Body of pancreas (tissue), 4 donors: ENCODE measurements at regions not wholly inside any gene's neighbourhood (a gene's known extent, or its start where the extent isn't known, plus 50 kb on each side); places are given as distances from the start of the nearest gene placed in this dataset.

ENCODE experiments used
- ATAC-seq: fragments of 150-250 bp; one replicate; pipeline ENCODE4 v1.9.1; 2016
- DNase-seq, 4 donors: peaks; one replicate each; pipeline ENCODE4 v3.0.0-alpha.2; 2019
- H3K27ac ChIP-seq, 4 donors: fragments of 200-600 bp; sonication (generic); 1 replicate in 3 of 4; 2 replicates in 1 of 4; pipeline versions ENCODE4 v1.5.1 to v1.6.1; 2016 to 2019; ENCODE audit warnings: mild to moderate bottlenecking in 1 of 4, mixed read lengths in 1 of 4, moderate library complexity in 1 of 4
- H3K27me3 ChIP-seq, 2 donors: fragments of 200-600 bp; sonication (generic); one replicate each; pipeline ENCODE4 v1.6.0; 2016; ENCODE audit warnings: mild to moderate bottlenecking in 1 of 2
- H3K36me3 ChIP-seq, 2 donors: fragments of 200-600 bp; sonication (generic); replicated peaks in 1 of 2; 2 replicates each; pipeline ENCODE4 v1.5.1; 2016; ENCODE audit warnings: low read depth in 2 of 2; ENCODE audit not compliant: insufficient read depth in 1 of 2
- H3K4me1 ChIP-seq: fragments of 200-600 bp; sonication (generic); one replicate; pipeline ENCODE4 v1.6.0; 2016
- H3K4me3 ChIP-seq, 2 donors: fragments of 200-600 bp; sonication (generic); 1 replicate in 1 of 2; 2 replicates in 1 of 2; pipeline ENCODE4 v1.5.1; 2016 to 2019
- H3K9me3 ChIP-seq, 3 donors: fragments of 200-600 bp; sonication (generic); 1 replicate in 2 of 3; 2 replicates in 1 of 3; pipeline ENCODE4 v1.5.1; 2016
- CTCF ChIP-seq, 7 experiments: fragments of 450-650 bp in 4 of 7; fragments of 200-600 bp in 3 of 7; sonication (generic) in 3 of 7; IDR thresholded peaks; one replicate each; pipeline ENCODE4 v1.5.1; 2016 to 2019; ENCODE audit warnings: antibody characterized with exemption in 7 of 7
- POLR2A ChIP-seq, 3 donors: fragments of 450-650 bp; IDR thresholded peaks; one replicate each; pipeline ENCODE4 v1.6.1; 2016; ENCODE audit warnings: antibody characterized with exemption in 3 of 3, mild to moderate bottlenecking in 2 of 3
- WGBS, 2 donors: methylation state at CpG; one replicate each; pipeline ENCODE4 v1.1.5; 2017; 5-methylcytosine and 5-hydroxymethylcytosine counted together
- intact Hi-C: fragments of 100-400 bp; cut with DNase I; formaldehyde crosslinking; loops from one replicate; pipeline ENCODE4 v1.15.1; 2023

- H3K36me3 ChIP-seq = no peaks in the 10 kb centered on the region
- peaks cover 24% of the 10 kb centered on the region for H3K4me1 ChIP-seq
- no peak for DNase-seq
- peak overlapping the region in 1 of 4 donors; percentile 1 for H3K27ac ChIP-seq
- TF ChIP-seq POLR2A (IDR thresholded peaks at IDR 0.05) (no peak), CTCF (IDR thresholded peaks at IDR 0.05) (no peak)
- peak; percentile 44 for ATAC-seq
- WGBS, 2 donors = 51 to 56% methylated on average over 8 of the region's 8 CpGs
- no peak overlapping the region for H3K4me3 ChIP-seq
- H3K9me3 ChIP-seq = no peaks in the 10 kb centered on the region
- no peaks in the 10 kb centered on the region for H3K27me3 ChIP-seq
- intact Hi-C loops = no loop called here
Observed at GRCh38 chr14:61608245-61609165, 86.8 kb upstream of the HIF1A start.

- intact Hi-C loops = no loop called here
- WGBS, 2 donors = 65 to 66% methylated on average over 10 of the region's 10 CpGs
- TF ChIP-seq CTCF (IDR thresholded peaks at IDR 0.05) (no peak), POLR2A (IDR thresholded peaks at IDR 0.05) (no peak)
- Histone ChIP-seq H3K4me3 (no peak overlapping the region), H3K9me3 (no peaks in the 10 kb centered on the region), H3K36me3 (no peaks in the 10 kb centered on the region), H3K27ac (no peak overlapping the region), H3K4me1 (peaks cover 22% of the 10 kb centered on the region), H3K27me3 (no peaks in the 10 kb centered on the region)
- ATAC-seq (peak; percentile 41), DNase-seq (no peak)
Observed at GRCh38 chr14:61609191-61609843, 86.0 kb upstream of the HIF1A start.

- DNase-seq (no peak), ATAC-seq (no peak)
- no peak overlapping the region for H3K27ac ChIP-seq
- H3K4me3 ChIP-seq = no peak overlapping the region
- intact Hi-C loops = no loop called here
- peaks cover 16% of the 10 kb centered on the region for H3K4me1 ChIP-seq
- H3K27me3 ChIP-seq = no peaks in the 10 kb centered on the region
- H3K36me3 ChIP-seq = no peaks in the 10 kb centered on the region
- 86 to 88% methylated on average over 5 of the region's 5 CpGs for WGBS, 2 donors
- no peaks in the 10 kb centered on the region for H3K9me3 ChIP-seq
- TF ChIP-seq CTCF (IDR thresholded peaks at IDR 0.05) = no peak
- TF ChIP-seq POLR2A (IDR thresholded peaks at IDR 0.05) = no peak
Observed at GRCh38 chr14:61609884-61610283, 85.4 kb upstream of the HIF1A start.

- H3K36me3 ChIP-seq = no peaks in the 10 kb centered on the region
- DNase-seq (no peak), ATAC-seq (no peak)
- TF ChIP-seq CTCF (IDR thresholded peaks at IDR 0.05) = no peak
- TF ChIP-seq POLR2A (IDR thresholded peaks at IDR 0.05) = no peak
- H3K9me3 ChIP-seq = no peaks in the 10 kb centered on the region
- H3K27ac ChIP-seq = no peak overlapping the region
- intact Hi-C loops = no loop called here
- H3K4me1 ChIP-seq = peaks cover 8% of the 10 kb centered on the region
- no peaks in the 10 kb centered on the region for H3K27me3 ChIP-seq
- no peak overlapping the region for H3K4me3 ChIP-seq
- 87 to 100% methylated on average over 2 of the region's 2 CpGs for WGBS, 2 donors
Observed at GRCh38 chr14:61610900-61611299, 84.4 kb upstream of the HIF1A start.
